NB4 (cell line): ENCODE measurements at regions not wholly inside any gene's neighbourhood (a gene's known extent, or its start where the extent isn't known, plus 50 kb on each side); places are given as distances from the start of the nearest gene placed in this dataset.

ENCODE experiments used
- MYC ChIP-seq: IDR thresholded peaks from 2 replicates; pipeline ENCODE4 v1.6.1; 2011; ENCODE audit warnings: low read depth, low read length
- POLR2A ChIP-seq: IDR thresholded peaks from 2 replicates; pipeline ENCODE4 v1.6.1; 2011; ENCODE audit warnings: mild to moderate bottlenecking; ENCODE audit not compliant: insufficient read length; ENCODE audit errors: extremely low read depth
- TF ChIP-seq, protein P1 (sequence below): IDR thresholded peaks from one replicate; pipeline ENCODE4 v1.5.1; 2012; ENCODE audit warnings: low read depth, low read length
- TF ChIP-seq, protein P2 (sequence below): IDR thresholded peaks from 2 replicates; pipeline ENCODE4 v1.6.1; 2011; ENCODE audit warnings: low read depth, low read length

DNA sequence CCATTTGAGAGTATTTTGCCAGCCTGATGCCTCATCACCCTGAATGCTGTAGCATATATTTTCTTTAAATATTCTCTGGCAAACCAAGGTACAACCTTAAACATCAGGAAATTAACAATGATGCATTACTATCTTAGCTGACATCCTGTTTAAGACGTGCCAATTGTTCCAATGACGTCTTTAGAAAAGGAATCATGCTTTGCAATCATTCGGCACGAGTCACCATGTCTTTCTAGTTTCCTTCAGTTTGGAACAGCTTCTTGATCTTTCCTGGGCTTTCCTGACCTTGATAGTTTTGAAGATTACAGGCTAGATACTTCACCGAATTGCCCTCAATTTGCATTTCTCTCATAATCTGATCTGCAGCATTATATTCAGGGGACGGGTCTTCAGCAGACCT is 88.2 kb upstream of the GLI2 start:
- TF ChIP-seq POLR2A = no peak
- TF ChIP-seq, protein P1, sequence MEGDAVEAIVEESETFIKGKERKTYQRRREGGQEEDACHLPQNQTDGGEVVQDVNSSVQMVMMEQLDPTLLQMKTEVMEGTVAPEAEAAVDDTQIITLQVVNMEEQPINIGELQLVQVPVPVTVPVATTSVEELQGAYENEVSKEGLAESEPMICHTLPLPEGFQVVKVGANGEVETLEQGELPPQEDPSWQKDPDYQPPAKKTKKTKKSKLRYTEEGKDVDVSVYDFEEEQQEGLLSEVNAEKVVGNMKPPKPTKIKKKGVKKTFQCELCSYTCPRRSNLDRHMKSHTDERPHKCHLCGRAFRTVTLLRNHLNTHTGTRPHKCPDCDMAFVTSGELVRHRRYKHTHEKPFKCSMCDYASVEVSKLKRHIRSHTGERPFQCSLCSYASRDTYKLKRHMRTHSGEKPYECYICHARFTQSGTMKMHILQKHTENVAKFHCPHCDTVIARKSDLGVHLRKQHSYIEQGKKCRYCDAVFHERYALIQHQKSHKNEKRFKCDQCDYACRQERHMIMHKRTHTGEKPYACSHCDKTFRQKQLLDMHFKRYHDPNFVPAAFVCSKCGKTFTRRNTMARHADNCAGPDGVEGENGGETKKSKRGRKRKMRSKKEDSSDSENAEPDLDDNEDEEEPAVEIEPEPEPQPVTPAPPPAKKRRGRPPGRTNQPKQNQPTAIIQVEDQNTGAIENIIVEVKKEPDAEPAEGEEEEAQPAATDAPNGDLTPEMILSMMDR = no peak
- TF ChIP-seq MYC = no peak
- TF ChIP-seq, protein P2, sequence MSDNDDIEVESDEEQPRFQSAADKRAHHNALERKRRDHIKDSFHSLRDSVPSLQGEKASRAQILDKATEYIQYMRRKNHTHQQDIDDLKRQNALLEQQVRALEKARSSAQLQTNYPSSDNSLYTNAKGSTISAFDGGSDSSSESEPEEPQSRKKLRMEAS = no peak
